HL-60 (cell line): ENCODE measurements at regions not wholly inside any gene's neighbourhood (a gene's known extent, or its start where the extent isn't known, plus 50 kb on each side); places are given as distances from the start of the nearest gene placed in this dataset.

Experiments
- DNase-seq, 2 experiments: peaks; one replicate each; pipeline ENCODE4 v3.0.0-alpha.2; 2010 to 2020; ENCODE audit warnings: low read depth in 1 of 2, low spot score in 1 of 2
- H3K27ac ChIP-seq: fragments of 250-450 bp; sonication (Bioruptor Pico); replicated peaks from 2 replicates; pipeline ENCODE4 v1.5.1; 2020; ENCODE audit warnings: mild to moderate bottlenecking, moderate library complexity
- H3K27me3 ChIP-seq: fragments of 250-450 bp; sonication (Bioruptor Pico); 2 replicates; pipeline ENCODE4 v1.5.1; 2021; ENCODE audit warnings: mild to moderate bottlenecking, moderate library complexity; ENCODE audit not compliant: insufficient read depth, poor library complexity, severe bottlenecking
- H3K4me3 ChIP-seq: replicated peaks from 2 replicates; pipeline ENCODE4 v1.5.1; 2011; ENCODE audit warnings: mild to moderate bottlenecking, control low read depth, low read length; ENCODE audit not compliant: insufficient read depth
- CTCF ChIP-seq: IDR thresholded peaks from one replicate; pipeline ENCODE4 v1.5.1; 2011; ENCODE audit warnings: low read length, control low read depth, inconsistent platforms; ENCODE audit not compliant: insufficient read depth
- GABPA ChIP-seq: IDR thresholded peaks from 2 replicates; pipeline ENCODE4 v1.6.1; 2012; ENCODE audit warnings: low read depth
- POLR2AphosphoS5 ChIP-seq: IDR thresholded peaks from 2 replicates; pipeline ENCODE4 v1.6.1; 2012; ENCODE audit warnings: low read depth
- SPI1 ChIP-seq: IDR thresholded peaks from 2 replicates; pipeline ENCODE4 v1.6.1; 2012; ENCODE audit warnings: low read depth, mild to moderate bottlenecking, borderline replicate concordance
- TF ChIP-seq, protein P1 (sequence below): IDR thresholded peaks from 2 replicates; pipeline ENCODE4 v1.6.1; 2012; ENCODE audit warnings: low read depth; ENCODE audit not compliant: insufficient replicate concordance

GRCh38 chr11:129610545-129610944 lies 205.1 kb upstream of the TMEM45B start:
- TF ChIP-seq POLR2AphosphoS5 (no peak), CTCF (no peak), SPI1 (no peak), GABPA (no peak)
- TF ChIP-seq, protein P1, sequence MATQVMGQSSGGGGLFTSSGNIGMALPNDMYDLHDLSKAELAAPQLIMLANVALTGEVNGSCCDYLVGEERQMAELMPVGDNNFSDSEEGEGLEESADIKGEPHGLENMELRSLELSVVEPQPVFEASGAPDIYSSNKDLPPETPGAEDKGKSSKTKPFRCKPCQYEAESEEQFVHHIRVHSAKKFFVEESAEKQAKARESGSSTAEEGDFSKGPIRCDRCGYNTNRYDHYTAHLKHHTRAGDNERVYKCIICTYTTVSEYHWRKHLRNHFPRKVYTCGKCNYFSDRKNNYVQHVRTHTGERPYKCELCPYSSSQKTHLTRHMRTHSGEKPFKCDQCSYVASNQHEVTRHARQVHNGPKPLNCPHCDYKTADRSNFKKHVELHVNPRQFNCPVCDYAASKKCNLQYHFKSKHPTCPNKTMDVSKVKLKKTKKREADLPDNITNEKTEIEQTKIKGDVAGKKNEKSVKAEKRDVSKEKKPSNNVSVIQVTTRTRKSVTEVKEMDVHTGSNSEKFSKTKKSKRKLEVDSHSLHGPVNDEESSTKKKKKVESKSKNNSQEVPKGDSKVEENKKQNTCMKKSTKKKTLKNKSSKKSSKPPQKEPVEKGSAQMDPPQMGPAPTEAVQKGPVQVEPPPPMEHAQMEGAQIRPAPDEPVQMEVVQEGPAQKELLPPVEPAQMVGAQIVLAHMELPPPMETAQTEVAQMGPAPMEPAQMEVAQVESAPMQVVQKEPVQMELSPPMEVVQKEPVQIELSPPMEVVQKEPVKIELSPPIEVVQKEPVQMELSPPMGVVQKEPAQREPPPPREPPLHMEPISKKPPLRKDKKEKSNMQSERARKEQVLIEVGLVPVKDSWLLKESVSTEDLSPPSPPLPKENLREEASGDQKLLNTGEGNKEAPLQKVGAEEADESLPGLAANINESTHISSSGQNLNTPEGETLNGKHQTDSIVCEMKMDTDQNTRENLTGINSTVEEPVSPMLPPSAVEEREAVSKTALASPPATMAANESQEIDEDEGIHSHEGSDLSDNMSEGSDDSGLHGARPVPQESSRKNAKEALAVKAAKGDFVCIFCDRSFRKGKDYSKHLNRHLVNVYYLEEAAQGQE = no peak
- peaks cover 4% of the 10 kb centered on the region for H3K27me3 ChIP-seq
- no peak overlapping the region for H3K27ac ChIP-seq
- no peak for DNase-seq
- no peak overlapping the region for H3K4me3 ChIP-seq

DNA sequence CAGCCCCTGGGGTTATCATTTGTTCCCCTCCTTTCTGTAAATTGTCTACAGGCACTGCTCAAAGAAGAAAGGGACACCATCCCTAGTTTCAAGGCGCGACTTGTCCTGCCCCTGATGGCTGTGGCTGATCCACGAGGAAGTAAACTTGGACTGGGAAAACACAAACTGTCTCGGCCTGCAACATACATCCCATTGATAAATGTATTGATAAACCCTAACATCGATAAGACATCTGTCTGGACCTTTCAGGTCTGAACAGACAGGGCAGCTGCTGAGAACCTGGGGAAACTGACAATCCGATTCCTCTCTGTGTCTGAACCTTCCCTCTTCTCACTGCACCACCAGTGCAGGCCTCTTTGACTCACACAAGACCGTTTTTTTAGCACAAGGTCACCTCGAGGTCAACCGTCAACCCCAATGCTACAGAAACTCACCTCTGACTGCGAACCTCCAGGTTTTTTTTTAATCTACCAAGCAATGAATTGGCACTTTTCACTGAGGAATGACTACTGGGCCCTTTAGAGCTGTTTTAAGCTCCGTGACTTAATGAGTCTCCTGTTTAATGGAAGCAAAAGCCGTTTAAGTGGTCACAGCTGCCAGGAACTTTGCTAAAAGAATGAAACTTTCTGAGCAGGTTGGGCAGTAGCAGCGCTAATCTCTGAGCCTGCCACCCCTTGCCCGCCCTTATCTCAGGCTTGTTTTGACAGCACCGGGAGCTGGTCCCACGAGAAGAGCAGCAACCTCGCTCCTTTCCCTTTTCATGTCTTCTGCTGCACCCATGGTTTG lies 203.8 kb upstream of the TMEM45B start:
- Histone ChIP-seq H3K4me3 (no peak overlapping the region), H3K27me3 (peaks cover 4% of the 10 kb centered on the region), H3K27ac (no peak overlapping the region)
- TF ChIP-seq POLR2AphosphoS5 (no peak), GABPA (no peak), CTCF (no peak), SPI1 (no peak)
- TF ChIP-seq, protein P1 = no peak
- peak in 1 of 2 experiments; percentile 10 for DNase-seq

GRCh38 chr11:129612447-129612961 lies 203.1 kb upstream of the TMEM45B start:
- Histone ChIP-seq H3K4me3 (no peak overlapping the region), H3K27me3 (peaks cover 4% of the 10 kb centered on the region), H3K27ac (no peak overlapping the region)
- no peak for DNase-seq
- no peak for TF ChIP-seq GABPA
- TF ChIP-seq, protein P1 = no peak
